Rectal smooth muscle tissue (tissue), 1 donor: ENCODE measurements at regions not wholly inside any gene's neighbourhood (a gene's known extent, or its start where the extent isn't known, plus 50 kb on each side); places are given as distances from the start of the nearest gene placed in this dataset.

Source experiments
- H3K27ac ChIP-seq: one replicate; pipeline ENCODE4 v1.7.0; 2013; ENCODE audit warnings: low read depth, low read length, inconsistent platforms
- H3K27me3 ChIP-seq: one replicate; pipeline ENCODE4 v1.7.0; 2013; ENCODE audit warnings: low read length; ENCODE audit not compliant: control insufficient read depth, insufficient read depth
- H3K36me3 ChIP-seq: one replicate; pipeline ENCODE4 v1.7.0; 2013; ENCODE audit warnings: low read length; ENCODE audit not compliant: control insufficient read depth, insufficient read depth
- H3K4me1 ChIP-seq: one replicate; pipeline ENCODE4 v1.7.0; 2013; ENCODE audit warnings: low read length; ENCODE audit not compliant: control insufficient read depth, insufficient read depth
- H3K4me3 ChIP-seq: one replicate; pipeline ENCODE4 v1.7.0; 2013; ENCODE audit warnings: low read length
- H3K9ac ChIP-seq: one replicate; pipeline ENCODE4 v1.7.0; 2013; ENCODE audit warnings: low read length

GRCh38 chr17:52384695-52385094 is 226.2 kb upstream of the CA10 start:
- H3K27me3 ChIP-seq: no peaks in the 10 kb centered on the region
- no peak overlapping the region for H3K4me3 ChIP-seq
- H3K27ac ChIP-seq: no peak overlapping the region
- no peaks in the 10 kb centered on the region for H3K36me3 ChIP-seq
- H3K4me1 ChIP-seq: no peaks in the 10 kb centered on the region
- H3K9ac ChIP-seq: no peak overlapping the region

GRCh38 chr17:52383493-52384100 is 225.1 kb upstream of the CA10 start:
- no peaks in the 10 kb centered on the region for H3K36me3 ChIP-seq
- no peaks in the 10 kb centered on the region for H3K4me1 ChIP-seq
- no peaks in the 10 kb centered on the region for H3K27me3 ChIP-seq
- H3K27ac ChIP-seq: no peak overlapping the region
- no peak overlapping the region for H3K9ac ChIP-seq
- H3K4me3 ChIP-seq: no peak overlapping the region

- Histone ChIP-seq H3K4me3 (no peak overlapping the region), H3K27ac (no peak overlapping the region), H3K27me3 (no peaks in the 10 kb centered on the region), H3K36me3 (no peaks in the 10 kb centered on the region), H3K4me1 (no peaks in the 10 kb centered on the region), H3K9ac (no peak overlapping the region)
Measured at GRCh38 chr17:52378860-52379259, 220.3 kb upstream of the CA10 start.

DNA sequence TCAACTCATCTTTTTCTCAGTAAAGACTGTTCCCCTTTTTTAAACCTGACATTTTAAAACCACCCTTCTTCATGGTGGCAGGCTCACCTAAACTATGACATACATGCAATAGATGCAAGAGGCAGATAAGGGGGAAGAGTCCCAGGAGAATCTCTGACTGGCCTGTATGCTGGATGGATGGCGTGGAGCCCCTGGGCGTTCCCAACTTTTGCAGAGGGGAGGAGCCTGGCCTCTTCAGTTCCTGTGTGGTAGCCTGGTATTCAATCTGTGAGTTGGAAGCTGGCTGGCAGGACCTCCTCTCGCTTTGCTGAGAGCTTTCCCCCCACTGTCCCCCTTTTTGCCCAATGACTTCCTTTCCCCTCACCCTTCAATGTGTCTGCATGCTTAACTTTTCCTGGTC is 217.6 kb upstream of the CA10 start:
- Histone ChIP-seq H3K4me3 (no peak overlapping the region), H3K9ac (no peak overlapping the region), H3K4me1 (no peaks in the 10 kb centered on the region), H3K27ac (no peak overlapping the region), H3K27me3 (no peaks in the 10 kb centered on the region), H3K36me3 (no peaks in the 10 kb centered on the region)

DNA sequence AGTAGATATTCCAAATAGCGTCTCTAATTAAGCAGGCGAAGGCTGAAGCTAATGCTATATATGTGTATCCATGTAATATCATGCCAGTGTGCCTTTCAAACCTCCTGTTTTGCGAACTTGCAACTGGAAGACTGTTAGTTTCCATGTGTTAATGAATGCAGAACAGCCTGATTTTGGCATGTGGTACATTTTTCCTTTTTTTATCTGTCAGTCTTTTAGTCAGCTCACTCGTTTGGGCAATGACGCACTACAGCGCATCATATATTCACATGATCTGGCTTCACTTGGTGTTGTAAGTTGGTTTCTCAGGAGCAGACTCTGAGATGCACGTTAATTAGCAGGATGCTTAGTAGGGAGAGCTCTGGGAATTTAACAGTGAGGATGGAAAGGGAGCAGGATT is 210.4 kb upstream of the CA10 start:
- H3K36me3 ChIP-seq: no peaks in the 10 kb centered on the region
- no peak overlapping the region for H3K9ac ChIP-seq
- H3K4me3 ChIP-seq: no peak overlapping the region
- H3K4me1 ChIP-seq: no peaks in the 10 kb centered on the region
- H3K27me3 ChIP-seq: no peaks in the 10 kb centered on the region
- no peak overlapping the region for H3K27ac ChIP-seq

DNA sequence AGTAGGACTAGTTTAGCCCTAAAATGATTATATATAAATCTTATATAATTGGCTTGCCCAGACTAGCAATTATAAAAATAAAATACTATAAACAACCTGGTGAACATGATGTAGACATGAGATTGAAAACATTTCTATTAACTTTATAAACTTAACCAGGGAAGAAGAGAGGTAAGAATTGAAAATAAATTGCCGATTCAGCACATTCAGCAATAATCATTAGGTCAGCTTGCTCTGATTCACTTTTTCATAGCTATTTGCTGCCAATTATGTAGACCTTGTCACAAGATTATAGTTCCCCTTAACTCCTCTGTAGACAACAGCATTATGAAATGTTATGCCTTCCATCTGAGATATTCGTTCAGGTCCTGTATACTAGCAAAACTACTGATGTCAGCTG is 199.3 kb upstream of the CA10 start:
- no peak overlapping the region for H3K27ac ChIP-seq
- H3K9ac ChIP-seq: no peak overlapping the region

DNA sequence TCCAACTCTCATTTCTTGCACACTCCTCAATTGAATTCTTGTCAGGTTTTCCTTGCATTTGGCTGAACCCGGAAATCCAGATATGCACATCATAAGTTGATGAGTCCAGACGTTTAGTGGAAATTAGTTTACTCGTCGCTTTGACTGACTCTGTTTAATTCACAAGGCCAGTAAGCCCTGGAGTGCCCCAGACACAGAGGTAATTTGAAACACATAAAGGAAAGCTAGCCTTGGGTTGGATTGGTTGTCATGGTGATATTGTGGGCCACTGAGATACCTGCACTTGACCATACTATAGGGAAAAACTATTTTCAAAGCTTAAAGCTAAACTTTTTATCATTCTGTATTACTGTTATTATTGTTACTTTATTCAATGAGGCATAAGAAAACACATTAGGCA is 178.3 kb upstream of the CA10 start:
- Histone ChIP-seq H3K4me1 (no peaks in the 10 kb centered on the region), H3K4me3 (no peak overlapping the region), H3K27ac (no peak overlapping the region), H3K27me3 (no peaks in the 10 kb centered on the region), H3K36me3 (no peaks in the 10 kb centered on the region), H3K9ac (no peak overlapping the region)

More for the DNA sequence above, 199.3 kb upstream of the CA10 start:
- Histone ChIP-seq H3K4me1 (no peaks in the 10 kb centered on the region), H3K27me3 (no peaks in the 10 kb centered on the region), H3K4me3 (no peak overlapping the region), H3K36me3 (no peaks in the 10 kb centered on the region)

DNA sequence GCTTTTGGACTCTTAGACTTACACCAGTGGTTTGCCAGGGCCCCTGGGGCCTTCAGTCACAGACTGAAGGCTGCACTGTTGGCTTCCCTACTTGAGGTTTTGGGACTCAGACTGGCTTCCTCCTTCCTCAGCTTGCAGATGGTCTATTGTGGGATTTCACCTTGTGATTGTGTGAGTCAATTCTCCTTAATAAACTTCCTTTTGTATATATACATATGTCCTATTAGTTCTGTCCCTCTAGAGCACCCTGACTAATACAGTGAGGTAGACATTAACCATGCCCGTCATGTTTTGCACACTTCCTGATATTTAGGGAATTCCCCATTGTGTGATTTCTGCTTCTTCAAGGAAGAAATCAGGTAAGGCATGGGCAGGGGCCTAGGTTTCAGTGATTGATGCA is 147.8 kb upstream of the CA10 start:
- Histone ChIP-seq H3K4me1 (no peaks in the 10 kb centered on the region), H3K9ac (no peak overlapping the region), H3K36me3 (no peaks in the 10 kb centered on the region), H3K27me3 (no peaks in the 10 kb centered on the region), H3K27ac (no peak overlapping the region), H3K4me3 (no peak overlapping the region)

- H3K27ac ChIP-seq: no peak overlapping the region
- H3K4me1 ChIP-seq: no peaks in the 10 kb centered on the region
- no peaks in the 10 kb centered on the region for H3K27me3 ChIP-seq
- no peak overlapping the region for H3K4me3 ChIP-seq
- no peak overlapping the region for H3K9ac ChIP-seq
- H3K36me3 ChIP-seq: no peaks in the 10 kb centered on the region
Measured at GRCh38 chr17:52298881-52299280, 140.4 kb upstream of the CA10 start.

DNA sequence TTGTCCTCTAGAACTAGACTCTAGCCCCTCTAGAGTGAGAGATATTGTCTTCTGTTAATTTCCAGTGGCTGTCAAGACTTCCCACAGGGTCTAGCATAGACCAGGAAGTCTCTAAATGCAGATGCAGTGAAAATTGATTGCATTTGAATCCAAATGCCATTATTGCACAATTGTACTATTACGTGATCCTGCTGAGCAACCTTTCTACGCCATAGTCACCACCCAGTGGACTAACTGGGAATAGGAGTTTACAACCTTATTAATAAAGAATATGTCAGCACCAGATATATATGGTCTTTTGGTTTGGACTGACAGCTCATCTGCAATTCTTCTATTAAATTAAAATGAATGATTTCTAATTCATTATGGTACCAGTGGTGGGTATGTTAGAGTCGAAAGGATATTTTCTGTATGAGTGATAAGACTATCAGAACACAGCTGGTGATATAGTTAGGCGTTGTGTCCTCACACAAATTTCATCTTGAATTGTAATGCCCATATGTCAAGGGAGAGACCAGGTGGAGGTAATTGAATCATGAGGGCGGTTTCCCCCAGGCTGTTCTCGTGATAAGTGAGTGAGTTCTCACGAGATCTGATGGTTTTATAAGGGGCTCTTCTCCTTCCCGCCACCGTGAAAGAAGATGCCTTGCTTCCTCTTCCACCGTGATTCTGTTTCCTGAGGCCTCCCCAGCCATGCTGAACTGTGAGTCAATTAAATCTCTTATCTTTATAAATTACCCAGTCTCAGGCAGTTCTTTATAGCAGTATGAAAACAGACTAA is 138.9 kb upstream of the CA10 start:
- no peaks in the 10 kb centered on the region for H3K4me1 ChIP-seq
- H3K27me3 ChIP-seq: no peaks in the 10 kb centered on the region
- H3K9ac ChIP-seq: no peak overlapping the region
- H3K27ac ChIP-seq: no peak overlapping the region
- H3K36me3 ChIP-seq: no peaks in the 10 kb centered on the region
- H3K4me3 ChIP-seq: no peak overlapping the region

- H3K4me3 ChIP-seq: no peak overlapping the region
- H3K4me1 ChIP-seq: no peaks in the 10 kb centered on the region
- H3K36me3 ChIP-seq: no peaks in the 10 kb centered on the region
- H3K9ac ChIP-seq: no peak overlapping the region
- H3K27ac ChIP-seq: no peak overlapping the region
- H3K27me3 ChIP-seq: no peaks in the 10 kb centered on the region
Measured at GRCh38 chr17:52294301-52294700, 135.8 kb upstream of the CA10 start.

- Histone ChIP-seq H3K27ac (no peak overlapping the region), H3K9ac (no peak overlapping the region), H3K4me1 (no peaks in the 10 kb centered on the region), H3K4me3 (no peak overlapping the region), H3K27me3 (no peaks in the 10 kb centered on the region), H3K36me3 (no peaks in the 10 kb centered on the region)
Measured at GRCh38 chr17:52287611-52288010, 129.1 kb upstream of the CA10 start.

- Histone ChIP-seq H3K9ac (no peak overlapping the region), H3K36me3 (no peaks in the 10 kb centered on the region), H3K4me3 (no peak overlapping the region), H3K27me3 (no peaks in the 10 kb centered on the region), H3K27ac (no peak overlapping the region), H3K4me1 (no peaks in the 10 kb centered on the region)
Measured at GRCh38 chr17:52283872-52284271, 125.4 kb upstream of the CA10 start.
